ENCODE measurements at regions not wholly inside any gene's neighbourhood (a gene's known extent, or its start where the extent isn't known, plus 50 kb on each side); places are given as distances from the start of the nearest gene placed in this dataset.

DNA sequence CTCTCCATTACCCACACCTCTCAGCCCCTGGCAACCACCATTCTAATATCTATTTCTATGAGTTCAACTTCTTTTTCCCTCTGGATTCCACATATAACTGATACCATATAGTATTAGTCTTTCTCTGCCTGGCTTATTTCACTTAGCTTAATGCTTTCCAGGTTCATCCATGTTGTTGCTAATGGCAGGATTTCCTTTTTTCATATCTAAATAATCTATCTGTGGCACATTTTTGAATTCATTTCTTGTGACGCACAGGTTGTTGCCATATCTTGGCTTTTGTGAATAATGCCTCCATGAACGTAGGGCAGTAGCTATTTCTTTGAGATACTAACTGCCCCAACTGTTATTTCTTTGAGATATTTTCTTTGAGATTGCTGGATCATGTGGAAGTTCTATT is 235.6 kb downstream of the SPRY2 start:
- TF ChIP-seq POLR2A (IDR thresholded peaks at IDR 0.05; ENCODE audit: low read depth) (no peak), EP300 (IDR thresholded peaks at IDR 0.05) (no peak)
- TF ChIP-seq, protein P1, sequence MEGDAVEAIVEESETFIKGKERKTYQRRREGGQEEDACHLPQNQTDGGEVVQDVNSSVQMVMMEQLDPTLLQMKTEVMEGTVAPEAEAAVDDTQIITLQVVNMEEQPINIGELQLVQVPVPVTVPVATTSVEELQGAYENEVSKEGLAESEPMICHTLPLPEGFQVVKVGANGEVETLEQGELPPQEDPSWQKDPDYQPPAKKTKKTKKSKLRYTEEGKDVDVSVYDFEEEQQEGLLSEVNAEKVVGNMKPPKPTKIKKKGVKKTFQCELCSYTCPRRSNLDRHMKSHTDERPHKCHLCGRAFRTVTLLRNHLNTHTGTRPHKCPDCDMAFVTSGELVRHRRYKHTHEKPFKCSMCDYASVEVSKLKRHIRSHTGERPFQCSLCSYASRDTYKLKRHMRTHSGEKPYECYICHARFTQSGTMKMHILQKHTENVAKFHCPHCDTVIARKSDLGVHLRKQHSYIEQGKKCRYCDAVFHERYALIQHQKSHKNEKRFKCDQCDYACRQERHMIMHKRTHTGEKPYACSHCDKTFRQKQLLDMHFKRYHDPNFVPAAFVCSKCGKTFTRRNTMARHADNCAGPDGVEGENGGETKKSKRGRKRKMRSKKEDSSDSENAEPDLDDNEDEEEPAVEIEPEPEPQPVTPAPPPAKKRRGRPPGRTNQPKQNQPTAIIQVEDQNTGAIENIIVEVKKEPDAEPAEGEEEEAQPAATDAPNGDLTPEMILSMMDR (IDR thresholded peaks at IDR 0.05), result no peak

All from esophagus muscularis mucosa (tissue), 4 donors.